HCT116 (cell line): ENCODE measurements at regions not wholly inside any gene's neighbourhood (a gene's known extent, or its start where the extent isn't known, plus 50 kb on each side); places are given as distances from the start of the nearest gene placed in this dataset.

Experiments
- EZH2 ChIP-seq: fragments of 200-600 bp; sonication (generic); IDR thresholded peaks from 2 replicates; pipeline ENCODE4 v1.6.1; 2017; ENCODE audit warnings: antibody characterized with exemption, mixed run types
- POLR2A ChIP-seq: IDR thresholded peaks from 2 replicates; pipeline ENCODE4 v1.7.0; 2011; ENCODE audit warnings: borderline replicate concordance; ENCODE audit not compliant: insufficient read depth, insufficient read length; ENCODE audit errors: extremely low read depth
- TF ChIP-seq, protein P1 (sequence below), 3 experiments: fragments of 200-600 bp in 1 of 3; sonication (generic) in 1 of 3; IDR thresholded peaks in 2 of 3; conservative IDR thresholded peaks in 1 of 3; 2 replicates each; pipeline ENCODE4 v1.5.1; 2012 to 2017; ENCODE audit warnings: low read depth in 2 of 3, low read length in 2 of 3, antibody characterized with exemption in 1 of 3, borderline replicate concordance in 1 of 3, control low read depth in 1 of 3, mild to moderate bottlenecking in 1 of 3, mixed read lengths in 1 of 3, mixed run types in 1 of 3, moderate library complexity in 1 of 3; ENCODE audit not compliant: insufficient read depth in 1 of 3
- TF ChIP-seq, protein P2 (sequence below): IDR thresholded peaks from 2 replicates; pipeline ENCODE4 v1.6.1; 2012

DNA sequence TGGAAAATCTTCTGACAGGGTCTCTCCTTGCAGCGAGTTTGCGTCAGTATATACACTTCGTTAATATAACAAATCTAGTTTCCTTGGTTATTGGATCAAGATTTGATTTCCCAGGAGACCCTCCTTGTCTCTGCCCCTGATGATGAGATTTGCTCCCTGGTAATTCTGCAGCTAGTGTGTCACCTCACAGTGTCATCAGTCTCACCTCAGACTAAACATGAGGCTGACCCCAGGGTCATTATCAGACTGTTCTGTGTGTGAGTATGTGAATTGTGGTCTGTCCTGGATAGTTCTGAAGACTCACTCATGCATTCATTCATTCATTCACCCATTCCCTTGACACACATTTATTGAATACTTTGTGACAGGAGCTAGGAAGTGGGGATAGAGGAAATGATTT lies 138.4 kb upstream of the CTTNBP2 start:
- TF ChIP-seq EZH2 (no peak), POLR2A (no peak)
- TF ChIP-seq, protein P1, sequence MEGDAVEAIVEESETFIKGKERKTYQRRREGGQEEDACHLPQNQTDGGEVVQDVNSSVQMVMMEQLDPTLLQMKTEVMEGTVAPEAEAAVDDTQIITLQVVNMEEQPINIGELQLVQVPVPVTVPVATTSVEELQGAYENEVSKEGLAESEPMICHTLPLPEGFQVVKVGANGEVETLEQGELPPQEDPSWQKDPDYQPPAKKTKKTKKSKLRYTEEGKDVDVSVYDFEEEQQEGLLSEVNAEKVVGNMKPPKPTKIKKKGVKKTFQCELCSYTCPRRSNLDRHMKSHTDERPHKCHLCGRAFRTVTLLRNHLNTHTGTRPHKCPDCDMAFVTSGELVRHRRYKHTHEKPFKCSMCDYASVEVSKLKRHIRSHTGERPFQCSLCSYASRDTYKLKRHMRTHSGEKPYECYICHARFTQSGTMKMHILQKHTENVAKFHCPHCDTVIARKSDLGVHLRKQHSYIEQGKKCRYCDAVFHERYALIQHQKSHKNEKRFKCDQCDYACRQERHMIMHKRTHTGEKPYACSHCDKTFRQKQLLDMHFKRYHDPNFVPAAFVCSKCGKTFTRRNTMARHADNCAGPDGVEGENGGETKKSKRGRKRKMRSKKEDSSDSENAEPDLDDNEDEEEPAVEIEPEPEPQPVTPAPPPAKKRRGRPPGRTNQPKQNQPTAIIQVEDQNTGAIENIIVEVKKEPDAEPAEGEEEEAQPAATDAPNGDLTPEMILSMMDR (IDR thresholded peaks at IDR 0.05 in 2 of 3, conservative IDR thresholded peaks at IDR 0.05 in 1 of 3; ENCODE audit: borderline replicate concordance in 1 of 3, insufficient read depth in 1 of 3, low read depth in 2 of 3, low read length in 2 of 3): no peak
- TF ChIP-seq, protein P2, sequence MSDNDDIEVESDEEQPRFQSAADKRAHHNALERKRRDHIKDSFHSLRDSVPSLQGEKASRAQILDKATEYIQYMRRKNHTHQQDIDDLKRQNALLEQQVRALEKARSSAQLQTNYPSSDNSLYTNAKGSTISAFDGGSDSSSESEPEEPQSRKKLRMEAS: no peak
